HL-60 (cell line): ENCODE measurements at regions not wholly inside any gene's neighbourhood (a gene's known extent, or its start where the extent isn't known, plus 50 kb on each side); places are given as distances from the start of the nearest gene placed in this dataset.
A peak's percentile ranks its signal among the peaks of the same experiment; 100 is the strongest.

Experiments used
- DNase-seq, 2 experiments: peaks; one replicate each; pipeline ENCODE4 v3.0.0-alpha.2; 2010 to 2020; ENCODE audit warnings: low read depth in 1 of 2, low spot score in 1 of 2
- H3K27ac ChIP-seq: fragments of 250-450 bp; sonication (Bioruptor Pico); replicated peaks from 2 replicates; pipeline ENCODE4 v1.5.1; 2020; ENCODE audit warnings: mild to moderate bottlenecking, moderate library complexity
- H3K27me3 ChIP-seq: fragments of 250-450 bp; sonication (Bioruptor Pico); 2 replicates; pipeline ENCODE4 v1.5.1; 2021; ENCODE audit warnings: mild to moderate bottlenecking, moderate library complexity; ENCODE audit not compliant: insufficient read depth, poor library complexity, severe bottlenecking
- H3K4me3 ChIP-seq: replicated peaks from 2 replicates; pipeline ENCODE4 v1.5.1; 2011; ENCODE audit warnings: mild to moderate bottlenecking, control low read depth, low read length; ENCODE audit not compliant: insufficient read depth
- GABPA ChIP-seq: IDR thresholded peaks from 2 replicates; pipeline ENCODE4 v1.6.1; 2012; ENCODE audit warnings: low read depth
- POLR2AphosphoS5 ChIP-seq: IDR thresholded peaks from 2 replicates; pipeline ENCODE4 v1.6.1; 2012; ENCODE audit warnings: low read depth
- SPI1 ChIP-seq: IDR thresholded peaks from 2 replicates; pipeline ENCODE4 v1.6.1; 2012; ENCODE audit warnings: low read depth, mild to moderate bottlenecking, borderline replicate concordance
- TF ChIP-seq, protein P1 (sequence below): IDR thresholded peaks from 2 replicates; pipeline ENCODE4 v1.6.1; 2012; ENCODE audit warnings: low read depth; ENCODE audit not compliant: insufficient replicate concordance
- TF ChIP-seq, protein P2 (sequence below): IDR thresholded peaks from one replicate; pipeline ENCODE4 v1.5.1; 2011; ENCODE audit warnings: low read length, control low read depth, inconsistent platforms; ENCODE audit not compliant: insufficient read depth

DNA sequence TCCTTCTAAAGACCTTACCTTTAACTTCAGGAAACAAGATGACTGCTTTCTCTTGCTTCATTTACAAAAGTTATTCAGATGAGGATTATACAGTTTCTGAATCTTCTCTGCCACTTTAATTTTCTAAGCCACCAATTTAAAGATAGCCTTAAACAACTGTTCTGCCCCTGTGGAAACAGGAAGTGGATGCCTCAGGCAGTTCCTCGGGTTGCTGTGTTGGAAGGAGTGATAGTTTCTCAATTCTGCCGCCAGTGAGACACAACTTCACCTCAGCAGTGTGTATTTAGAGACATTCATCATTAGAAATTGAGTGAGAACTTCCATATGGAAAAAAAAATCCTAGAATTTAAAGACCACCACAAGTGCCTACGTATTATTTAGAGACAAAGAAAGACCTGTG is 475.1 kb upstream of the WWC1 start:
- no peak overlapping the region for H3K4me3 ChIP-seq
- H3K27ac ChIP-seq: no peak overlapping the region
- DNase-seq: peak; percentile 23 to 28
- H3K27me3 ChIP-seq: no peaks in the 10 kb centered on the region
- TF ChIP-seq, protein P1, sequence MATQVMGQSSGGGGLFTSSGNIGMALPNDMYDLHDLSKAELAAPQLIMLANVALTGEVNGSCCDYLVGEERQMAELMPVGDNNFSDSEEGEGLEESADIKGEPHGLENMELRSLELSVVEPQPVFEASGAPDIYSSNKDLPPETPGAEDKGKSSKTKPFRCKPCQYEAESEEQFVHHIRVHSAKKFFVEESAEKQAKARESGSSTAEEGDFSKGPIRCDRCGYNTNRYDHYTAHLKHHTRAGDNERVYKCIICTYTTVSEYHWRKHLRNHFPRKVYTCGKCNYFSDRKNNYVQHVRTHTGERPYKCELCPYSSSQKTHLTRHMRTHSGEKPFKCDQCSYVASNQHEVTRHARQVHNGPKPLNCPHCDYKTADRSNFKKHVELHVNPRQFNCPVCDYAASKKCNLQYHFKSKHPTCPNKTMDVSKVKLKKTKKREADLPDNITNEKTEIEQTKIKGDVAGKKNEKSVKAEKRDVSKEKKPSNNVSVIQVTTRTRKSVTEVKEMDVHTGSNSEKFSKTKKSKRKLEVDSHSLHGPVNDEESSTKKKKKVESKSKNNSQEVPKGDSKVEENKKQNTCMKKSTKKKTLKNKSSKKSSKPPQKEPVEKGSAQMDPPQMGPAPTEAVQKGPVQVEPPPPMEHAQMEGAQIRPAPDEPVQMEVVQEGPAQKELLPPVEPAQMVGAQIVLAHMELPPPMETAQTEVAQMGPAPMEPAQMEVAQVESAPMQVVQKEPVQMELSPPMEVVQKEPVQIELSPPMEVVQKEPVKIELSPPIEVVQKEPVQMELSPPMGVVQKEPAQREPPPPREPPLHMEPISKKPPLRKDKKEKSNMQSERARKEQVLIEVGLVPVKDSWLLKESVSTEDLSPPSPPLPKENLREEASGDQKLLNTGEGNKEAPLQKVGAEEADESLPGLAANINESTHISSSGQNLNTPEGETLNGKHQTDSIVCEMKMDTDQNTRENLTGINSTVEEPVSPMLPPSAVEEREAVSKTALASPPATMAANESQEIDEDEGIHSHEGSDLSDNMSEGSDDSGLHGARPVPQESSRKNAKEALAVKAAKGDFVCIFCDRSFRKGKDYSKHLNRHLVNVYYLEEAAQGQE: no peak
- TF ChIP-seq SPI1: peak; percentile 86
- no peak for TF ChIP-seq GABPA

DNA sequence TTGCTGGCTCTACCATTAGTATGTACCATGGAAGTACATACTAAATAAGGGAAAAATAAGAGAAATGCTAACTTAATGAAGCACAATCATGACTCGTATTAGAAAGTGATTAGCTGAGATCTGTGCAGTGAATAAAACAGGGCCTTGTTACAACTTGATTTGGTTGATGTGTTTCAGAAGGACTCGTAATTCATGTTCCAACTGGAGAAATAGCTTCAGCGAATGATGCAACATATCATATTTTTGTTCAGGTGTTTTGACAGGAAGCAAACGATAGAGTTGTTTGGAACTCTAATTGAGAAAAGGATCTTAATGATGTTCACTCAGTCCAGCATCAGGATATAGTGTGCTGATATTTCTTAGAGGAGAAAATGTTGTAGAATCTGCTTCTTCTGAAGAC is 474.6 kb upstream of the WWC1 start:
- no peaks in the 10 kb centered on the region for H3K27me3 ChIP-seq
- no peak for DNase-seq

DNA sequence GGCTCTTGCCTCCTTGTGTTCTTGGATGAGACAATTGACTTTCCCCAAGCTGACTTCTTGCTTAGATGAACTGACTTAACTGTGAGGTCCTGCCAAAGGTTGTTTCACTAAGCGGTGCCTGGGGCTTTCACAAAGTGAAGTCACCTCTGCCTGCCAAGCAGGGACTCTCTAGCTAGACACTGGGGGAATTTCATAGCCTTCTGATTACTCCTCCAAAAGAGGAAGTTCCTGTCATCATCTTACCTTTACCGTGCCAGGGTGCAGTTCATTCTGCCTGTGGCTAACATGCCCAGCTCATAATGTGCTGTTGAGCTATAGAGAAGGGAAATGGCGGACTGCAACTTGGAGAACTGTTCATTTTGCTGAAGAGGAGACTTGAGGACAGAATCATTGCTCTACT is 472.0 kb upstream of the WWC1 start:
- no peak overlapping the region for H3K27ac ChIP-seq
- TF ChIP-seq, protein P1: no peak
- TF ChIP-seq POLR2AphosphoS5 (no peak), GABPA (no peak)
- TF ChIP-seq, protein P2, sequence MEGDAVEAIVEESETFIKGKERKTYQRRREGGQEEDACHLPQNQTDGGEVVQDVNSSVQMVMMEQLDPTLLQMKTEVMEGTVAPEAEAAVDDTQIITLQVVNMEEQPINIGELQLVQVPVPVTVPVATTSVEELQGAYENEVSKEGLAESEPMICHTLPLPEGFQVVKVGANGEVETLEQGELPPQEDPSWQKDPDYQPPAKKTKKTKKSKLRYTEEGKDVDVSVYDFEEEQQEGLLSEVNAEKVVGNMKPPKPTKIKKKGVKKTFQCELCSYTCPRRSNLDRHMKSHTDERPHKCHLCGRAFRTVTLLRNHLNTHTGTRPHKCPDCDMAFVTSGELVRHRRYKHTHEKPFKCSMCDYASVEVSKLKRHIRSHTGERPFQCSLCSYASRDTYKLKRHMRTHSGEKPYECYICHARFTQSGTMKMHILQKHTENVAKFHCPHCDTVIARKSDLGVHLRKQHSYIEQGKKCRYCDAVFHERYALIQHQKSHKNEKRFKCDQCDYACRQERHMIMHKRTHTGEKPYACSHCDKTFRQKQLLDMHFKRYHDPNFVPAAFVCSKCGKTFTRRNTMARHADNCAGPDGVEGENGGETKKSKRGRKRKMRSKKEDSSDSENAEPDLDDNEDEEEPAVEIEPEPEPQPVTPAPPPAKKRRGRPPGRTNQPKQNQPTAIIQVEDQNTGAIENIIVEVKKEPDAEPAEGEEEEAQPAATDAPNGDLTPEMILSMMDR: no peak
- H3K4me3 ChIP-seq: no peak overlapping the region
- H3K27me3 ChIP-seq: no peaks in the 10 kb centered on the region
- DNase-seq: no peak

More for the DNA sequence above, 474.6 kb upstream of the WWC1 start:
- Histone ChIP-seq H3K4me3 (no peak overlapping the region), H3K27ac (no peak overlapping the region)
- TF ChIP-seq, protein P1: no peak
- TF ChIP-seq, protein P2: no peak
- no peak for TF ChIP-seq SPI1
- TF ChIP-seq POLR2AphosphoS5: no peak
- TF ChIP-seq GABPA: no peak
